A549 (cell line): ENCODE measurements at regions not wholly inside any gene's neighbourhood (a gene's known extent, or its start where the extent isn't known, plus 50 kb on each side); places are given as distances from the start of the nearest gene placed in this dataset.

Source experiments
- ATAC-seq, 2 experiments: fragments of 200-7000 bp in 1 of 2; fragments of >200 bp in 1 of 2; cut with Nextera tagmentation in 1 of 2; cut with Tn5 transposase in 1 of 2; 3 replicates each; pipeline versions ENCODE4 v1.8.0 to v1.9.1; 2018 to 2020; ENCODE audit warnings: mild to moderate bottlenecking in 1 of 2, moderate library complexity in 1 of 2
- CTCF ChIA-PET: fragments of 300-600 bp; sonication (Branson Sonifier 250); formaldehyde crosslinking; extraction: SDS; loops from one replicate; lab custom pipeline; 2021; ENCODE audit warnings: antibody characterized with exemption, inconsistent platforms; lab: Yijun Ruan, JAX
- POLR2A ChIA-PET: fragments of 350-600 bp; formaldehyde crosslinking; extraction: SDS; loops from one replicate; lab custom pipeline; 2021; ENCODE audit warnings: antibody characterized with exemption, inconsistent platforms; lab: Yijun Ruan, JAX
- DNase-seq, 2 experiments: peaks; one replicate each; pipeline versions ENCODE4 v3.0.0 to v3.0.0-alpha.2; 2011 to 2016; ENCODE audit warnings: low read depth in 1 of 2, low spot score in 1 of 2
- FAIRE-seq: peaks from 2 replicates; lab custom pipeline; 2011; peaks lifted over from hg19 to GRCh38; lab: Jason Lieb, UNC
- H3K27ac ChIP-seq, 2 experiments: fragments of >200 bp; sonication (Bioruptor Twin); formaldehyde crosslinking; 3 replicates each; pipeline ENCODE4 v1.5.1; 2016 to 2017
- H3K4me1 ChIP-seq: fragments of >200 bp; sonication (Bioruptor Twin); formaldehyde crosslinking; 3 replicates; pipeline ENCODE4 v1.6.1; 2016
- H3K4me2 ChIP-seq: fragments of >200 bp; sonication (Bioruptor Twin); formaldehyde crosslinking; 3 replicates; pipeline ENCODE4 v1.6.1; 2016
- H3K4me3 ChIP-seq: fragments of >200 bp; sonication (Bioruptor Twin); formaldehyde crosslinking; 3 replicates; pipeline ENCODE4 v1.5.1; 2016
- H3K9me3 ChIP-seq: fragments of >200 bp; sonication (Bioruptor Twin); formaldehyde crosslinking; 3 replicates; pipeline ENCODE4 v1.6.1; 2016
- BHLHE40 ChIP-seq: IDR thresholded peaks from 2 replicates; pipeline ENCODE4 v1.6.1; 2012; ENCODE audit warnings: low read depth, low read length, inconsistent platforms
- CBX8 ChIP-seq: fragments of 200-600 bp; sonication (generic); IDR thresholded peaks from 2 replicates; pipeline ENCODE4 v1.6.1; 2016
- CHD2 ChIP-seq: fragments of 150-350 bp; IDR thresholded peaks from 2 replicates; pipeline ENCODE4 v1.6.1; 2014; ENCODE audit warnings: low read length; ENCODE audit not compliant: partially characterized antibody
- E2F6 ChIP-seq: IDR thresholded peaks from 2 replicates; pipeline ENCODE4 v1.6.1; 2012; ENCODE audit warnings: low read depth, borderline replicate concordance
- EHMT2 ChIP-seq: fragments of 200-600 bp; sonication (generic); IDR thresholded peaks from 2 replicates; pipeline ENCODE4 v1.6.1; 2016; ENCODE audit warnings: antibody characterized with exemption, low read depth, mild to moderate bottlenecking, moderate library complexity
- ESRRA ChIP-seq: fragments of 150-350 bp; IDR thresholded peaks from 2 replicates; pipeline ENCODE4 v1.6.1; 2014; ENCODE audit warnings: mild to moderate bottlenecking, low read length, borderline replicate concordance
- FOSB ChIP-seq: fragments of 250-450 bp; sonication (Bioruptor Pico); IDR thresholded peaks from 2 replicates; pipeline ENCODE4 v1.5.0; 2020; ENCODE audit warnings: mild to moderate bottlenecking, moderate library complexity
- HDAC2 ChIP-seq: fragments of 200-600 bp; sonication (generic); IDR thresholded peaks from 2 replicates; pipeline ENCODE4 v1.6.1; 2016
- HOXA7 ChIP-seq: fragments of 250-450 bp; sonication (Bioruptor Pico); IDR thresholded peaks from 2 replicates; pipeline ENCODE4 v1.5.0; 2020; ENCODE audit warnings: mild to moderate bottlenecking, moderate library complexity
- JUNB ChIP-seq: fragments of >200 bp; sonication (Bioruptor Twin); formaldehyde crosslinking; IDR thresholded peaks from 2 replicates; pipeline ENCODE4 v1.6.1; 2016
- KDM1A ChIP-seq: fragments of 200-600 bp; sonication (generic); IDR thresholded peaks from 2 replicates; pipeline ENCODE4 v1.6.1; 2016; ENCODE audit warnings: low read depth, mild to moderate bottlenecking
- MAFK ChIP-seq: fragments of 450-650 bp; IDR thresholded peaks from 2 replicates; pipeline ENCODE4 v1.6.1; 2014; ENCODE audit not compliant: partially characterized antibody
- MYC ChIP-seq: IDR thresholded peaks from 2 replicates; pipeline ENCODE4 v1.6.1; 2012; ENCODE audit warnings: mild to moderate bottlenecking, inconsistent platforms, low read length, improper control_type of control experiment, borderline replicate concordance
- POLR2A ChIP-seq: IDR thresholded peaks from 2 replicates; pipeline ENCODE4 v1.6.1; 2012; ENCODE audit warnings: mild to moderate bottlenecking, low read length
- USF2 ChIP-seq: fragments of 450-650 bp; IDR thresholded peaks from 2 replicates; pipeline ENCODE4 v1.6.1; 2014; ENCODE audit warnings: antibody characterized with exemption
- WGBS: methylation state at CpG from one replicate; pipeline ENCODE4 v1.1.6; 2017; ENCODE audit errors: missing lambda C conversion rate; 5-methylcytosine and 5-hydroxymethylcytosine counted together
- TF ChIP-seq, protein P1 (sequence below): fragments of 200-600 bp; sonication (generic); IDR thresholded peaks from 2 replicates; pipeline ENCODE4 v1.6.1; 2016; ENCODE audit warnings: antibody characterized with exemption, mild to moderate bottlenecking, moderate library complexity
- TF ChIP-seq, protein P2 (sequence below): fragments of >200 bp; sonication (Bioruptor Twin); formaldehyde crosslinking; IDR thresholded peaks from 3 replicates; pipeline ENCODE4 v1.6.1; 2016
- TF ChIP-seq, protein P3 (sequence below): fragments of 250-450 bp; sonication (Bioruptor Pico); IDR thresholded peaks from 2 replicates; pipeline ENCODE4 v1.5.0; 2021; ENCODE audit warnings: mild to moderate bottlenecking, moderate library complexity, borderline replicate concordance

DNA sequence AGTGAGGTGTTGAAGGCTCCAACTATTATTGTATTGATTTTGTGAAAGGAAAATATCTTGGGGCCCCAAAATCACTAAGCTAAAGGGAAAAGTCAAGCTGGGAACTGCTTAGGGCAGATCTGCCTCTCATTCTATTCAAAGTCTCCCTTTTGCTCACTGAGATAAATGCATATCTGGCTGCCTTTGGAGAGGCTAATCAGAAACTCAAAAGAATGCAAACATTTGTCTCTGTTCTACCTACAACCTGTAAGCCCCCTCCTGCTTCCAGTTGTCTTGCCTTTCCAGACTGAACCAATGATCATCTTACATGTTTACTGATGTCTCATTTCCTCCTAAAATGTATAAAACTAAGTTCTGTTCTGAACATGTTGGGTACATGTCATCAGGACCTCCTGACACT, 125.9 kb downstream of the HTR1B start:
- ChIA-PET POLR2A (no interaction called here), CTCF (no interaction called here)
- DNase-seq: no peak
- no peak overlapping the region for H3K4me3 ChIP-seq
- H3K27ac ChIP-seq: no peak overlapping the region
- FAIRE-seq: no peak
- ATAC-seq: no peak
- no peak overlapping the region for H3K4me2 ChIP-seq
- no peaks in the 10 kb centered on the region for H3K9me3 ChIP-seq
- no peak for TF ChIP-seq JUNB
- TF ChIP-seq MYC: no peak
- TF ChIP-seq HOXA7 (CRISPR knock-in tag): no peak
- TF ChIP-seq BHLHE40: no peak
- no peak for TF ChIP-seq USF2
- TF ChIP-seq, protein P1, sequence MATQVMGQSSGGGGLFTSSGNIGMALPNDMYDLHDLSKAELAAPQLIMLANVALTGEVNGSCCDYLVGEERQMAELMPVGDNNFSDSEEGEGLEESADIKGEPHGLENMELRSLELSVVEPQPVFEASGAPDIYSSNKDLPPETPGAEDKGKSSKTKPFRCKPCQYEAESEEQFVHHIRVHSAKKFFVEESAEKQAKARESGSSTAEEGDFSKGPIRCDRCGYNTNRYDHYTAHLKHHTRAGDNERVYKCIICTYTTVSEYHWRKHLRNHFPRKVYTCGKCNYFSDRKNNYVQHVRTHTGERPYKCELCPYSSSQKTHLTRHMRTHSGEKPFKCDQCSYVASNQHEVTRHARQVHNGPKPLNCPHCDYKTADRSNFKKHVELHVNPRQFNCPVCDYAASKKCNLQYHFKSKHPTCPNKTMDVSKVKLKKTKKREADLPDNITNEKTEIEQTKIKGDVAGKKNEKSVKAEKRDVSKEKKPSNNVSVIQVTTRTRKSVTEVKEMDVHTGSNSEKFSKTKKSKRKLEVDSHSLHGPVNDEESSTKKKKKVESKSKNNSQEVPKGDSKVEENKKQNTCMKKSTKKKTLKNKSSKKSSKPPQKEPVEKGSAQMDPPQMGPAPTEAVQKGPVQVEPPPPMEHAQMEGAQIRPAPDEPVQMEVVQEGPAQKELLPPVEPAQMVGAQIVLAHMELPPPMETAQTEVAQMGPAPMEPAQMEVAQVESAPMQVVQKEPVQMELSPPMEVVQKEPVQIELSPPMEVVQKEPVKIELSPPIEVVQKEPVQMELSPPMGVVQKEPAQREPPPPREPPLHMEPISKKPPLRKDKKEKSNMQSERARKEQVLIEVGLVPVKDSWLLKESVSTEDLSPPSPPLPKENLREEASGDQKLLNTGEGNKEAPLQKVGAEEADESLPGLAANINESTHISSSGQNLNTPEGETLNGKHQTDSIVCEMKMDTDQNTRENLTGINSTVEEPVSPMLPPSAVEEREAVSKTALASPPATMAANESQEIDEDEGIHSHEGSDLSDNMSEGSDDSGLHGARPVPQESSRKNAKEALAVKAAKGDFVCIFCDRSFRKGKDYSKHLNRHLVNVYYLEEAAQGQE: no peak
- no peak for TF ChIP-seq POLR2A
- no peak for TF ChIP-seq CBX8
- TF ChIP-seq, protein P2, sequence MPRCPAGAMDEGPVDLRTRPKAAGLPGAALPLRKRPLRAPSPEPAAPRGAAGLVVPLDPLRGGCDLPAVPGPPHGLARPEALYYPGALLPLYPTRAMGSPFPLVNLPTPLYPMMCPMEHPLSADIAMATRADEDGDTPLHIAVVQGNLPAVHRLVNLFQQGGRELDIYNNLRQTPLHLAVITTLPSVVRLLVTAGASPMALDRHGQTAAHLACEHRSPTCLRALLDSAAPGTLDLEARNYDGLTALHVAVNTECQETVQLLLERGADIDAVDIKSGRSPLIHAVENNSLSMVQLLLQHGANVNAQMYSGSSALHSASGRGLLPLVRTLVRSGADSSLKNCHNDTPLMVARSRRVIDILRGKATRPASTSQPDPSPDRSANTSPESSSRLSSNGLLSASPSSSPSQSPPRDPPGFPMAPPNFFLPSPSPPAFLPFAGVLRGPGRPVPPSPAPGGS: no peak
- TF ChIP-seq, protein P3, sequence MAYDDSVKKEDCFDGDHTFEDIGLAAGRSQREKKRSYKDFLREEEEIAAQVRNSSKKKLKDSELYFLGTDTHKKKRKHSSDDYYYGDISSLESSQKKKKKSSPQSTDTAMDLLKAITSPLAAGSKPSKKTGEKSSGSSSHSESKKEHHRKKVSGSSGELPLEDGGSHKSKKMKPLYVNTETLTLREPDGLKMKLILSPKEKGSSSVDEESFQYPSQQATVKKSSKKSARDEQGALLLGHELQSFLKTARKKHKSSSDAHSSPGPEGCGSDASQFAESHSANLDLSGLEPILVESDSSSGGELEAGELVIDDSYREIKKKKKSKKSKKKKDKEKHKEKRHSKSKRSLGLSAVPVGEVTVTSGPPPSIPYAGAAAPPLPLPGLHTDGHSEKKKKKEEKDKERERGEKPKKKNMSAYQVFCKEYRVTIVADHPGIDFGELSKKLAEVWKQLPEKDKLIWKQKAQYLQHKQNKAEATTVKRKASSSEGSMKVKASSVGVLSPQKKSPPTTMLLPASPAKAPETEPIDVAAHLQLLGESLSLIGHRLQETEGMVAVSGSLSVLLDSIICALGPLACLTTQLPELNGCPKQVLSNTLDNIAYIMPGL (CRISPR knock-in tag): no peak
- no peak for TF ChIP-seq EHMT2
- no peak for TF ChIP-seq ESRRA
- no peak for TF ChIP-seq FOSB (CRISPR knock-in tag)
- H3K4me1 ChIP-seq: no peaks in the 10 kb centered on the region

DNA sequence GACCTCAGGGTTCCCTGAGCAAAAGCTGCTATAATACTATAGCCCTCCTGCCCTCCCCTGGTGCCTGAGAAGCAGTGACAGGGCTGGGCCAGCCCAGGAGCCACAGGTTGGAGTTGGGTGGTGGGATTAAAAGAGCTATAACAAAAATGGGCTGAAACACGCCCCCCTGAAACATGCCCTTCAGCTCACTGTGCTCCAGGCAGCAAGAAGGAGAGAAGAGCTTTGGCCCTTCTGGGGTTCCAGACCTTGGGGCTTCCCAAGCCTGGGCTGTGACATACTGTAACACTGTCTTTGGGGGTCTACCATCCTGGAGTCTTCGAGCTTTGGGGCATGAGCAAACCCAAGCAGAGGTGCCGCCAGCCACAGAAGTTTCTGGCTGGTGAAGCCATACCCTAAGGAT, 129.2 kb downstream of the HTR1B start:
- DNase-seq (no peak), ATAC-seq (no peak), FAIRE-seq (no peak)
- TF ChIP-seq KDM1A (no peak), E2F6 (no peak), BHLHE40 (no peak), CHD2 (no peak), HDAC2 (no peak), MAFK (no peak)
- H3K4me3 ChIP-seq: no peak overlapping the region
- no peaks in the 10 kb centered on the region for H3K9me3 ChIP-seq
- H3K27ac ChIP-seq: no peak overlapping the region
- ChIA-PET CTCF (no interaction called here), POLR2A (no interaction called here)
- no peak overlapping the region for H3K4me2 ChIP-seq
- H3K4me1 ChIP-seq: no peaks in the 10 kb centered on the region
- WGBS: 37% methylated on average over 3 of the region's 3 CpGs
